ENCODE measurements at regions not wholly inside any gene's neighbourhood (a gene's known extent, or its start where the extent isn't known, plus 50 kb on each side); places are given as distances from the start of the nearest gene placed in this dataset.

DNA sequence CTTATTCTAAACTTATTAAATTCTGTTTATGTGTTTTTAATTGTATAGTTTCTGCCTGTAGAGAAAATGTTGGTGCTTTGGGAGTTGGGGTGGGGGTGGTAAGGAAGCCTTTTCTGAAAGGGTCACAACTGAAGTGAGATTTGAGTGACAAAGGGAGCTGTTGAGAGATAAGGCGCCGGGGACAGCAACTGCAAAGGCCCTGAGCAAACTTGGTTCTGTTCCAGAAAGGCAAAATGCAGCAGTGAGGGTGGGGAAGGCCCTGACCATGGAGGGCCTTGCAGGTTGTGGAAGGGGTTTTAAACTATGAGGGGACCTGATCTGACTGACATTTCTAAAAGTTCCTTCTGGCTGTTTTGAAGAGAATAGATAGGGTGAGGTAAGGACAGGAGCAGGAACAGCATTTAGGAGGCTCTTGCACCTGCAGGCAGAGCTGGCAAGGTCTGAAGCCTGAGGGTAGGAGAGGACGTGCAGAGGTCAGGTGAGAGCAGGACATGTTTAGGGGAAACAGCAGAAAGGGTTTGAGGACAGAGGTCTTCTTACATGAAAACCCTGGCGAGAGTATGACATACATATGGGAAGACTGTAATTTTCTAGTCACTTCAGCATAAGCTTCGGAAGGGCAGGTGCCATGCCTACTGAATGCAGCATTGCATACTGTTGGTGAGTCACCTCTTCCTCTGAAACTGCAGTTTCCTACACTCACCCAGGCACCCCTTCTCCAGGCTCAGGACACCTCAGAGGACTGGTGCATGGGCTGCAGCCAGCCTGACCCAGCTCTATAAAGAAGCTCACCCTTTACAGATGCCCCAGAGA, 190.7 kb downstream of the SNX19 start:
- no peak overlapping the region for H3K18ac ChIP-seq (ENCODE audit: insufficient read length, low read depth, low read length)
- TF ChIP-seq, protein P1, sequence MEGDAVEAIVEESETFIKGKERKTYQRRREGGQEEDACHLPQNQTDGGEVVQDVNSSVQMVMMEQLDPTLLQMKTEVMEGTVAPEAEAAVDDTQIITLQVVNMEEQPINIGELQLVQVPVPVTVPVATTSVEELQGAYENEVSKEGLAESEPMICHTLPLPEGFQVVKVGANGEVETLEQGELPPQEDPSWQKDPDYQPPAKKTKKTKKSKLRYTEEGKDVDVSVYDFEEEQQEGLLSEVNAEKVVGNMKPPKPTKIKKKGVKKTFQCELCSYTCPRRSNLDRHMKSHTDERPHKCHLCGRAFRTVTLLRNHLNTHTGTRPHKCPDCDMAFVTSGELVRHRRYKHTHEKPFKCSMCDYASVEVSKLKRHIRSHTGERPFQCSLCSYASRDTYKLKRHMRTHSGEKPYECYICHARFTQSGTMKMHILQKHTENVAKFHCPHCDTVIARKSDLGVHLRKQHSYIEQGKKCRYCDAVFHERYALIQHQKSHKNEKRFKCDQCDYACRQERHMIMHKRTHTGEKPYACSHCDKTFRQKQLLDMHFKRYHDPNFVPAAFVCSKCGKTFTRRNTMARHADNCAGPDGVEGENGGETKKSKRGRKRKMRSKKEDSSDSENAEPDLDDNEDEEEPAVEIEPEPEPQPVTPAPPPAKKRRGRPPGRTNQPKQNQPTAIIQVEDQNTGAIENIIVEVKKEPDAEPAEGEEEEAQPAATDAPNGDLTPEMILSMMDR (conservative IDR thresholded peaks at IDR 0.05), result no peak
- H4K5ac ChIP-seq (ENCODE audit: insufficient read length, low read depth, low read length), result no peak overlapping the region
- no peaks in the 10 kb centered on the region for H3K9me3 ChIP-seq (ENCODE audit: control insufficient read depth, low read depth, low read length)
- H3K79me1 ChIP-seq (ENCODE audit: insufficient read depth, low read depth, low read length, poor library complexity, severe bottlenecking), result no peaks in the 10 kb centered on the region
- no peak overlapping the region for H3K4ac ChIP-seq (ENCODE audit: low read depth, low read length)
- no peaks in the 10 kb centered on the region for H4K20me1 ChIP-seq (ENCODE audit: control insufficient read depth, insufficient read depth, insufficient read length)
- no peak overlapping the region for H3K14ac ChIP-seq (ENCODE audit: insufficient read depth, low read length)
- no peak overlapping the region for H3K23ac ChIP-seq (ENCODE audit: insufficient read length, low read depth, low read length)
- H2BK20ac ChIP-seq (ENCODE audit: low read depth, low read length, poor library complexity, severe bottlenecking), result no peak overlapping the region
- DNase-seq, result no peak
- no peak overlapping the region for H2AK5ac ChIP-seq (ENCODE audit: insufficient read length, low read length)
- no peak overlapping the region for H3K4me3 Mint-ChIP-seq
- H3K4me1 Mint-ChIP-seq, result peaks cover 0 to 14% of the 10 kb centered on the region in 2 experiments; a peak in 3 of 4 replicates
- no peaks in the 10 kb centered on the region for H3K79me2 ChIP-seq (ENCODE audit: insufficient read depth, low read length)
- no peak overlapping the region for H2BK15ac ChIP-seq (ENCODE audit: low read depth, low read length)
- H3K23me2 ChIP-seq (ENCODE audit: insufficient read length, low read depth, low read length, poor library complexity, severe bottlenecking), result no peaks in the 10 kb centered on the region
- H4K8ac ChIP-seq (replicated peaks; ENCODE audit: insufficient read length, low read depth, low read length), result no peak overlapping the region
- no peak overlapping the region for H3K9ac ChIP-seq (ENCODE audit: extremely low read depth, insufficient read length, low read length)
- no peak overlapping the region for H3K27ac ChIP-seq (ENCODE audit: insufficient read length, low read depth, low read length)
- no peaks in the 10 kb centered on the region for H3K27me3 ChIP-seq (ENCODE audit: insufficient read depth, low read length)
- H3K27ac Mint-ChIP-seq, result no peak overlapping the region
- no CpG with 5 or more reads among the region's 5 CpGs for WGBS (ENCODE audit: extremely low coverage, insufficient read length, low lambda C conversion rate)
- H3K9me3 Mint-ChIP-seq, result peaks cover 9 to 13% of the 10 kb centered on the region in 2 experiments
- peaks cover 2% of the 10 kb centered on the region; the same call in 1 of the 2 replicates for H3K4me1 ChIP-seq (ENCODE audit: insufficient read depth, low read length)
- H3K36me3 Mint-ChIP-seq (ENCODE audit: insufficient read depth in 1 of 3, low read depth in 3 of 3), result peaks cover 2 to 17% (median 7%) of the 10 kb centered on the region in 3 experiments; a peak in 5 of 7 replicates
- H3T11ph ChIP-seq (ENCODE audit: low read length), result no peak overlapping the region
- H2BK120ac ChIP-seq (ENCODE audit: low read depth, low read length, poor library complexity, severe bottlenecking), result no peak overlapping the region
- no peak overlapping the region for H2BK5ac ChIP-seq (ENCODE audit: insufficient read length, low read length)
- H2BK12ac ChIP-seq (ENCODE audit: insufficient read length, low read depth, low read length), result no peak overlapping the region
- no peak overlapping the region for H3K4me2 ChIP-seq (ENCODE audit: insufficient read depth, insufficient read length, low read length)
- no peak overlapping the region for H3K56ac ChIP-seq (ENCODE audit: insufficient read length, low read depth, low read length)
- H2AFZ ChIP-seq (ENCODE audit: low read length), result no peak overlapping the region
- peaks cover 4% of the 10 kb centered on the region for H3K27me3 Mint-ChIP-seq (ENCODE audit: low read depth)
- no peak overlapping the region for H4K91ac ChIP-seq (ENCODE audit: insufficient read length, low read depth, low read length)

Data from H9 (cell line).